GM19372 (cell line): ENCODE measurements at regions not wholly inside any gene's neighbourhood (a gene's known extent, or its start where the extent isn't known, plus 50 kb on each side); places are given as distances from the start of the nearest gene placed in this dataset.
"Not testable (repeated sequence)": the region's sequence is repeated elsewhere in the genome, so short reads cannot be mapped to it uniquely, and the experiment has no call there.

Experiments used
- ATAC-seq: cut with Tn5 transposase; IDR thresholded peaks from one replicate; pipeline ENCODE4 v1.9.1; 2021; ENCODE audit warnings: mild to moderate bottlenecking, low read depth, moderate library complexity; ENCODE audit not compliant: unreplicated experiment

- no peak for ATAC-seq
These were observed 153.3 kb upstream of the TPM1 start for GRCh38 chr15:62889141-62889661.

DNA sequence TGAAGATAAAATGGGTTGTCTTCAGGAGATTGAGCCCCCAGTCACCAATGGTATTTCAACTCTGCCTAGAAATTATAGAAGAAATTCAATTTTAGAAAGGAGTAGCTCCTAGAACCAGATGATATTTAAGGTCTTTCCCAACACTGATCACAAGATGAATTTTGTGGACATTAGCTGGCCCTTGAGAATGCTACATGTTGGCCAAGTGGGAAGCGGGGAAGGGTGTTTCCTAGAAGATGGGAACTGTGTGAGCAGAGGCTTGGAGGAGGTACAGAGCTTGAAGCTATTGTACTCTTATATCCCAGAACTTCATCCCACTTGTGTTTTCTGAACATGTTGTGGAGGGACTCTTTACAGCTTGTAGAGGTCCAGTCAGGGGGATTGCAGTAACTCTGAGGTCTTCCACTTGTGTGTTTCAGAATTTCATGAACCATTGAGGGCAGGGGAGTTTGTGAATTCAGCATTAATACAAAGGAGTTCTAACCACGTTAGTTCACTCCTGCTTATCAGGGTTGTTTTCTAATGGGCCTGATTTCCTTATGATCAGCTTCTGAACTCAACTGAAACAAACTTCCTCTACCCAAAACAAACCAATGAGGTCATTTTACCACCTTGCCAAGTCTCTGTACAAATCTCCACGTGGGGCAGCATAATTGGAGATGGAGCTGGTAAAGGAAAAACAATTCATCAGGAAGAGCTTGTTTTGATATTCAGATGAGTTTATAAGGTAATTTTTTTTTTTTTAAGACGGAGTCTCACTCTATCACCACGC, 152.6 kb upstream of the TPM1 start:
- ATAC-seq: no peak

- no peak for ATAC-seq
These were observed 148.0 kb upstream of the TPM1 start for GRCh38 chr15:62894322-62895085.

DNA sequence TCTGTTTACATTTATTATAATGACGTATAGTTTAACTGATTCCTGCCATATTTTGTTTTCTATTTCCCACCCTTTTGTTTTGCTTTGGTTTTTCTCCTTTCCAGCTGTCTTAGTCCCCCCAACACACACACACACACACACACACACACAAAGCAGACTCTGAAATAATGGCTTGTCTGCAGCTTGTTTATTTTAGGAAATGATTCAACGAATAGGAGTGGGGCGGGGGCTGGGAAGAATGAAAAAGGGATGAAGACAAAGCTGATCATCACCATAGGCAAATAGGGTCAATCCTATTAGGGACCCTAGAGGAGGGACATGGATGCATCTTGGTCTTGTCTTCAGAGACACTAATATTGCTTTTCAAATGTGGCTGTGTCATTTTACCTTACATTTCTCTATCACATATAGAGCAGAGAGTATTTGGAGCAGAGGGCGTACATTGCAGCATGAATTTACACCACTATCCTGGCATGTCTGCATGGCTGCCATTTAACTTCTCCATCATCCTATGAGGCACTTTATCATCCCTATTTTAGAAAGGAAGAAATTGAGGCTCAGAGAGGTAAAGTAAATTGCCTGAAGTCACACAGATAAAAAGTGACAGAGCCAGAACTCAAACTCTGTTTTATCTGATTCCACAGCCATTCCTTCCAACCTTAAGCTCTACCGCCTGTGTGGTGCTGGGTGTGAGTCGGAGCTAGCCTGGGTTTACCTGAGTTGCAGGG, 147.2 kb upstream of the TPM1 start:
- no peak for ATAC-seq

GRCh38 chr15:62895905-62896316, 146.6 kb upstream of the TPM1 start:
- no peak for ATAC-seq

GRCh38 chr15:62896380-62896866, 146.1 kb upstream of the TPM1 start:
- no peak for ATAC-seq

DNA sequence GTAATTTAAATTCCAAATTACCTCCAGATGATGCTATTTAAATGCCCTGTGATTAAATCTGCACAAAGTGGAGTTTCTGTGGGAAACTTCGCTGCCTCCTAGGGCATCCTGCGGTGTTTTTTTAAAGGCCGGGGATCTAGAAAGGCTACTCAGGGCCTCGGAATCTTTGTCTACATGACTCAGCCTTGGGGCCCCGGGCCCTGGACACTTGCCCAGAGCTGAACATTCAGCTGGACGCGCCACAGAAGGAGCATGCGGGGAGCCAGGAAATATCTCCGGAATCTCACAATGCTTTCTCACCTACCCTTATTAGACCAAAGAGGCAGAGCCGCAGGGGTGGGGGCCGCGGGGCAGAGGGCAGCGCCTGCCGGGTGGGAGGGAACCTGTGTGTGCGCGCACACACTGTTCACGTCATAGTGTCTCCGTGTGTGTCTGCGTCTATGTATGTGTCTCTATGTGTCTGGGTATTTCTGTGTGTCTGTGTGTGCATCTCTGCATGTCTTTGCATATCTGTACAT, 145.5 kb upstream of the TPM1 start:
- no peak for ATAC-seq

DNA sequence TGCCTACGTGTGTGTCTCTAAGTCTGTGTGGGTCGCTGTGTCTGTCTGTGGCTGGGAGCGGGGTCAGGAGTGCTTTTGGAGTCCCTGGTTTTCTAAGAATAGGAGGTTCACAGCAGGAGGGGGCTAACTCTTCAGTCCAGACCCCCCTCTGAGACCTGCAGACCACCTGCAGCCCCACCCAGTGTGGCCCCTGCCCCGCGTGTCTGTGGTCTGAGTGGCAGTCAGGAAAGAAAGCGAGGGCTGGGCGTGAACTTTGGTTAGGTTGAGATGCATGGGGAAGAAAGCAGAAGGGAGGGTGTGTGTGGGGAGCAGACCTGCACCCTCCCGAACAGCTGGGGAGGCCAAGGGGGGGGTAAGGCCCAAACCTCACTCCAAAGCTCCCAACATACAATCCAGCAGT, 144.9 kb upstream of the TPM1 start:
- ATAC-seq: no peak

GRCh38 chr15:62899090-62899493, 143.5 kb upstream of the TPM1 start:
- ATAC-seq: no peak

DNA sequence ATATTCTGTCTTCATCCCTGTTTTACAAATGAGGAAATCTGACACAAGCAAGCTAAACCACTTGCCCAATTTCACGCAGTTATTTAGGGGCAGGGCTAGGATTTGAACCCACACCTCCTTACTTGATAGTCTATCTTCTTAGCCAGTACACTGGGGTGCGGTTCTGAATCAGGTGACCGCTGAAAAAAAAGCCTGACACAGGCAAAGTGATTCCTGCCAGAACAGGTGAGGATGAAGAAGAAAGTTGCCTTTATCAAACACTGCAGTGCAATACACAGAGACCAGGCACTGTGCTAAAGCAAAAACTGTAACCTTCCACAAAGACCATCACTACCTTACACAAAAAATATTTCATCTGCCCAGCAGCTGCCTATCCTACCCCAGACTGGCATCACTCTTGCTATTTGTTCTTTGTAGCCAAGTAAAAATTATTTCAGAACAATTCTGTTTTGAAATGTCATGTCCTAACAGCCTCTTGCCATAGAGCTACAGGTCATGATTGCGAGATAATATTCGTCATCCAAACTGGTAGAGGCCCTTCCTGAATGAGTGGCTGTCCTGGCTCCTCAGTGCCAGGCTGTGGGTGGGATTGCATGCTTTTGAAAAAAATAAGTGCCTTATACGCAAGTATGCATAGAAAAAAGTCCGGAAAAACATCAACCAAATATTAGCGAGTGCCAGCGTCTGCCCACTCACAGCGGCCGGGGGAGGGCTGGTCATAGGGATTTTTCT, 142.3 kb upstream of the TPM1 start:
- no peak for ATAC-seq

DNA sequence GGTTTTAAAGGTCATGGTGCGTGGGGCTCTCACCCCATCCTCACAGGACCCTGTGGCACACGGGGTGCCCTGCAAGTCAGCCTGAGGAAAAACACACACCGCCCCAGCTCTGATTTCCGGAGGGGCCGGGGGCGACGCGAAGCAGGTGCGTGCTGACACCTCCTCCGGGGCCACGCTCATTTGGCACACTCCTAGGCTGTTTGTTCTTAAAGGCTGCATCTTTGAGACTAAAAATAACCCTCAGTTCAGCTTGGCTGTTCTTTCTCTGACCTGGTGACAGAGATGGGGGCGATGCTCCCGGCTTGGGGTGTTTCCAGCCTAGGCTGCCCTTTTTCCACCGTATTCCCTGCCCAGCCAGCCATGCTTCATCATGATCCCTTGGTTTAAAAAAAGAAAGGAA, 141.5 kb upstream of the TPM1 start:
- ATAC-seq: no peak

DNA sequence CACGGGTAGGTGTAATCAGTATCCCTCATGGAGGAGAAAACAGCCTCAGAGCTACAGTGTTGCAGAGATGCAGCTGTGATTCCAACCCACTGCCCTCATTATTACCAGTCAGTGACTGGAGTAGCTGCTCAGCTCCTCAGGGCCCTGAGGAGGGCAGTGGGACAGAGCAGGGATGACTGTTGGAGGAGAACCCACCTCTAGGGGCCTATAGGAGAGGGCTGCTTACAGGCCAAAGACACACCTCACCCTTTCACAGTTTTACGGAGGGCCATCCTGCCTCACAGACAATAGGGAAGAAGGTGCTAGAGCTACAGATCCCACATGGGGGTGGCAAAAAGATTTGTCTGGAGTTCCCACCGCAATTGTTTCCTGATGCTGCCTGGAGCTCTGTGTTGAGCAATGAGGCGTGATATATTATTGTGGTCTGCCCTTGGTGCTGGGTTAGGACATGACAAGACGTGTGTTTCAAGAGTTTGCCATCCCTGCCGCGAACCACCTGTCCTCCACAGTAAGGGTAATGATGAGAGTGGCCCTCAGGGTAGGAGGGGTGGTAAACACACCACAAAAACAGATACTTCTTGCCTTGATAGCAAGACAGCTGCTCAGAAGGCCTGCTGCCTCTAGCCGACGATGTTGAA, 140.5 kb upstream of the TPM1 start:
- no peak for ATAC-seq

GRCh38 chr15:62902821-62903220, 139.7 kb upstream of the TPM1 start:
- ATAC-seq: no peak

GRCh38 chr15:62903437-62903836, 139.1 kb upstream of the TPM1 start:
- no peak for ATAC-seq

GRCh38 chr15:62904041-62904910, 138.3 kb upstream of the TPM1 start:
- no peak for ATAC-seq

GRCh38 chr15:62906627-62907026, 135.9 kb upstream of the TPM1 start:
- no peak for ATAC-seq

- ATAC-seq: no peak
These were observed 135.3 kb upstream of the TPM1 start for GRCh38 chr15:62907275-62907674.

- ATAC-seq: not testable (repeated sequence)
These were observed 134.2 kb upstream of the TPM1 start for GRCh38 chr15:62908341-62908740.

GRCh38 chr15:62909257-62909656, 133.3 kb upstream of the TPM1 start:
- no peak for ATAC-seq
